H1 (cell line): ENCODE measurements at regions not wholly inside any gene's neighbourhood (a gene's known extent, or its start where the extent isn't known, plus 50 kb on each side); places are given as distances from the start of the nearest gene placed in this dataset.

Experiments used
- CTCF ChIA-PET: fragments of 300-600 bp; sonication (Branson Sonifier 250); formaldehyde crosslinking; loops from one replicate; lab custom pipeline; 2021; ENCODE audit not compliant: partially characterized antibody; lab: Charles Lee
- POLR2A ChIA-PET: fragments of 300-600 bp; sonication (Branson Sonifier 250); formaldehyde crosslinking; loops from one replicate; lab custom pipeline; 2021; ENCODE audit warnings: inconsistent platforms; ENCODE audit not compliant: partially characterized antibody; lab: Charles Lee
- DNase-seq, 2 experiments: peaks; one replicate each; pipeline versions ENCODE4 v3.0.0 to v3.0.0-alpha.2; 2010 to 2022; ENCODE audit warnings: low spot score in 2 of 2, low read depth in 1 of 2, mixed read lengths in 1 of 2
- FAIRE-seq: peaks from 2 replicates; lab custom pipeline; 2011; peaks lifted over from hg19 to GRCh38; lab: Jason Lieb, UNC
- H2AFZ ChIP-seq: 2 replicates; pipeline ENCODE4 v1.8.1; 2012; ENCODE audit warnings: low read length, inconsistent platforms
- H2AK5ac ChIP-seq: 2 replicates; pipeline ENCODE4 v1.6.1; 2013; ENCODE audit warnings: low read depth, low read length
- H2BK120ac ChIP-seq: replicated peaks from 2 replicates; pipeline ENCODE3; 2013; ENCODE audit warnings: low read depth, low read length, inconsistent platforms
- H2BK12ac ChIP-seq: 2 replicates; pipeline ENCODE4 v1.6.1; 2013; ENCODE audit warnings: low read depth, low read length
- H2BK15ac ChIP-seq: 2 replicates; pipeline ENCODE4 v1.6.1; 2013; ENCODE audit warnings: low read length
- H2BK20ac ChIP-seq: 2 replicates; pipeline ENCODE4 v1.6.1; 2013; ENCODE audit warnings: low read length
- H2BK5ac ChIP-seq: 2 replicates; pipeline ENCODE4 v1.6.1; 2013; ENCODE audit warnings: low read depth, low read length
- H3K14ac ChIP-seq: 2 replicates; pipeline ENCODE4 v1.6.1; 2013; ENCODE audit warnings: inconsistent platforms; ENCODE audit not compliant: insufficient read length
- H3K18ac ChIP-seq: 2 replicates; pipeline ENCODE4 v1.6.1; 2013; ENCODE audit warnings: low read length; ENCODE audit errors: extremely low read depth
- H3K23ac ChIP-seq: 2 replicates; pipeline ENCODE4 v1.6.1; 2013; ENCODE audit warnings: inconsistent platforms; ENCODE audit not compliant: insufficient read length
- H3K23me2 ChIP-seq: 2 replicates; pipeline ENCODE4 v1.6.1; 2013; ENCODE audit warnings: low read depth, low read length
- H3K27ac ChIP-seq: 2 replicates; pipeline ENCODE4 v1.6.1; 2011; ENCODE audit warnings: low read depth, low read length, inconsistent platforms
- H3K27me3 ChIP-seq, 4 experiments: replicated peaks in 1 of 4; 1 replicate in 1 of 4; 2 replicates in 3 of 4; pipeline versions ENCODE4 v1.6.1 to v1.8.1; 2011 to 2013; ENCODE audit warnings: low read length in 3 of 4, mild to moderate bottlenecking in 3 of 4, inconsistent platforms in 2 of 4, mixed read lengths in 2 of 4, moderate library complexity in 1 of 4; ENCODE audit not compliant: control insufficient read depth in 3 of 4, insufficient read depth in 3 of 4; ENCODE audit errors: extremely low read depth in 1 of 4
- H3K36me3 ChIP-seq, 4 experiments: 2 replicates each; pipeline versions ENCODE4 v1.6.1 to v1.8.1; 2011 to 2013; ENCODE audit warnings: mild to moderate bottlenecking in 4 of 4, low read length in 3 of 4, moderate library complexity in 2 of 4, control low read depth in 1 of 4, inconsistent platforms in 1 of 4; ENCODE audit not compliant: insufficient read depth in 4 of 4, control insufficient read depth in 2 of 4
- H3K4ac ChIP-seq: replicated peaks from 2 replicates; pipeline ENCODE3; 2013; ENCODE audit warnings: low read length, low read depth, mixed read lengths, inconsistent platforms; ENCODE audit not compliant: insufficient read length
- H3K4me1 ChIP-seq, 4 experiments: replicated peaks in 1 of 4; 1 replicate in 1 of 4; 2 replicates in 3 of 4; pipeline versions ENCODE4 v1.6.1 to v1.8.1; 2011 to 2013; ENCODE audit warnings: low read length in 3 of 4, inconsistent platforms in 2 of 4, mixed read lengths in 1 of 4; ENCODE audit not compliant: insufficient read depth in 4 of 4, control insufficient read depth in 3 of 4
- H3K4me2 ChIP-seq, 2 experiments: 2 replicates each; pipeline versions ENCODE4 v1.6.1 to v1.8.1; 2011 to 2013; ENCODE audit warnings: low read depth in 2 of 2, low read length in 2 of 2, control low read depth in 1 of 2, inconsistent platforms in 1 of 2, mild to moderate bottlenecking in 1 of 2; ENCODE audit not compliant: insufficient read depth in 1 of 2
- H3K4me3 ChIP-seq, 4 experiments: fragments of 200-600, 300-600 bp in 1 of 4; sonication (generic), shearing (Covaris generic), sonication (Bioruptor Twin) in 1 of 4; 2 replicates each; pipeline versions ENCODE4 v1.5.1 to v1.8.1; 2011 to 2016; ENCODE audit warnings: low read length in 4 of 4, low read depth in 3 of 4, control low read depth in 2 of 4, inconsistent platforms in 2 of 4, mild to moderate bottlenecking in 2 of 4, mixed read lengths in 1 of 4, moderate library complexity in 1 of 4; ENCODE audit not compliant: insufficient read depth in 2 of 4; ENCODE audit errors: extremely low read depth in 1 of 4
- H3K56ac ChIP-seq: replicated peaks from 2 replicates; pipeline ENCODE3; 2013; ENCODE audit warnings: low read depth, mild to moderate bottlenecking, mixed read lengths, low read length, inconsistent platforms; ENCODE audit not compliant: insufficient read length
- H3K79me1 ChIP-seq: 2 replicates; pipeline ENCODE4 v1.6.1; 2013; ENCODE audit warnings: low read depth, low read length, control low read depth
- H3K79me2 ChIP-seq, 2 experiments: 2 replicates each; pipeline versions ENCODE4 v1.6.1 to v1.8.1; 2012 to 2013; ENCODE audit warnings: low read length in 2 of 2, mild to moderate bottlenecking in 2 of 2, inconsistent platforms in 1 of 2; ENCODE audit not compliant: insufficient read depth in 2 of 2, control insufficient read depth in 1 of 2
- H3K9ac ChIP-seq, 4 experiments: replicated peaks in 1 of 4; 1 replicate in 1 of 4; 2 replicates in 3 of 4; pipeline versions ENCODE4 v1.6.1 to v1.8.1; 2011 to 2013; ENCODE audit warnings: low read depth in 3 of 4, low read length in 3 of 4, control low read depth in 2 of 4, mild to moderate bottlenecking in 2 of 4, moderate library complexity in 2 of 4, inconsistent platforms in 1 of 4; ENCODE audit errors: extremely low read depth in 1 of 4
- H3K9me3 ChIP-seq, 2 experiments: 2 replicates each; pipeline versions ENCODE4 v1.6.1 to v1.8.1; 2012 to 2013; ENCODE audit warnings: mild to moderate bottlenecking in 2 of 2, moderate library complexity in 2 of 2, control low read depth in 1 of 2, inconsistent platforms in 1 of 2, low read depth in 1 of 2, low read length in 1 of 2, mixed read lengths in 1 of 2; ENCODE audit not compliant: insufficient read depth in 2 of 2
- H4K20me1 ChIP-seq, 2 experiments: replicated peaks in 1 of 2; 2 replicates each; pipeline versions ENCODE3 to v1.8.1; 2011 to 2013; ENCODE audit warnings: inconsistent platforms in 2 of 2, low read length in 2 of 2, mild to moderate bottlenecking in 1 of 2; ENCODE audit not compliant: insufficient read depth in 2 of 2, control insufficient read depth in 1 of 2
- H4K5ac ChIP-seq: 2 replicates; pipeline ENCODE4 v1.6.1; 2013; ENCODE audit warnings: low read length, low read depth, mixed read lengths, inconsistent platforms; ENCODE audit not compliant: insufficient read length
- H4K8ac ChIP-seq: 2 replicates; pipeline ENCODE4 v1.8.0; 2013; ENCODE audit warnings: mild to moderate bottlenecking, moderate library complexity, low read length, inconsistent platforms; ENCODE audit not compliant: insufficient read depth; ENCODE audit errors: extremely low read depth
- H4K91ac ChIP-seq: replicated peaks from 2 replicates; pipeline ENCODE3; 2013; ENCODE audit warnings: low read length, mixed read lengths, inconsistent platforms; ENCODE audit not compliant: insufficient read length
- CBX8 ChIP-seq: fragments of 300-800, 300-1000 bp; sonication (generic); IDR thresholded peaks from 2 replicates; pipeline ENCODE4 v1.7.1; 2016; ENCODE audit warnings: low read depth, low read length, borderline replicate concordance
- EP300 ChIP-seq, 2 experiments: IDR thresholded peaks; 1 replicate in 1 of 2; 2 replicates in 1 of 2; pipeline ENCODE4 v1.6.1; 2011 to 2012; ENCODE audit warnings: low read depth in 2 of 2, low read length in 2 of 2, mild to moderate bottlenecking in 2 of 2, borderline replicate concordance in 1 of 2, inconsistent platforms in 1 of 2, moderate library complexity in 1 of 2
- HDAC6 ChIP-seq: IDR thresholded peaks from one replicate; pipeline ENCODE4 v1.7.1; 2012; ENCODE audit warnings: low read depth, mild to moderate bottlenecking, inconsistent platforms, low read length, moderate library complexity
- WGBS, 2 experiments: shearing (Covaris generic) in 1 of 2; methylation state at CpG; one replicate each; pipeline versions ENCODE4 v1.1.6 to v1.1.7; 2013 to 2015; ENCODE audit warnings: low lambda C conversion rate in 2 of 2, mixed read lengths in 2 of 2, inconsistent platforms in 1 of 2, low coverage in 1 of 2, missing lambda C conversion rate in 1 of 2; ENCODE audit not compliant: insufficient replicate concordance in 2 of 2, insufficient coverage in 1 of 2, insufficient read length in 1 of 2; ENCODE audit errors: extremely low coverage in 1 of 2, missing lambda C conversion rate in 1 of 2; 5-methylcytosine and 5-hydroxymethylcytosine counted together

DNA sequence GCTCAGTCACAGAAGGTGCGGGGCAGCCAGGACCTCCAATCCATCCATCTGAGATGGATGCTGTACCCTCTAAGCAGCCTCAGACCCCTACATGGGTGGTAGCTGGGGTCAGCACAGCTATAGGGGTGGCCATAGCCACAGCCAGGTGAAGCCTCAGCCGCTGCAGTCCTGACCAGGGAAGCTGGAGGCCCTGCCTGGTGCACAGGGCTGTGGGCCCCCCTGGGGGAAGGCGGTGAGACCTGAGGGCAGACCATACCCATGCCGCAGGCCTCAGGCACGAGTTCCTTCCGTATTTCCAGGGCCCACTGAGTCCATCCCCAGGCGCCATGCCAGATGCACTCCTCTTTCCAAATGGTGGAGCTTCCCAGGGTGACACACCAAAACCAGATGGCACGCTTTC lies 96.6 kb upstream of the KDM7A start:
- Histone ChIP-seq H4K8ac (no peak overlapping the region), H3K27me3 (no peaks in the 10 kb centered on the region), H2BK5ac (no peak overlapping the region), H3K9me3 (no peaks in the 10 kb centered on the region), H4K91ac (no peak overlapping the region), H3K18ac (no peak overlapping the region; the same call in 1 of the 2 replicates), H3K27ac (no peak overlapping the region), H3K4me3 (no peak overlapping the region), H3K23me2 (no peaks in the 10 kb centered on the region), H3K79me1 (no peaks in the 10 kb centered on the region), H3K79me2 (no peaks in the 10 kb centered on the region), H3K14ac (no peak overlapping the region), H3K23ac (no peak overlapping the region), H3K4me1 (no peaks in the 10 kb centered on the region), H4K20me1 (no peaks in the 10 kb centered on the region), H2BK20ac (no peak overlapping the region), H2AK5ac (no peak overlapping the region), H3K9ac (no peak overlapping the region), H4K5ac (no peak overlapping the region), H3K4me2 (no peak overlapping the region), H2AFZ (no peak overlapping the region), H3K36me3 (no peaks in the 10 kb centered on the region), H2BK12ac (no peak overlapping the region), H3K56ac (no peak overlapping the region), H2BK120ac (no peak overlapping the region), H3K4ac (no peak overlapping the region), H2BK15ac (no peak overlapping the region)
- DNase-seq: no peak
- ChIA-PET POLR2A (no interaction called here), CTCF (interaction anchor here (0.8 kb wide), 1 partner anchor 53 kb away, joined by 3 read pairs; no protein-coding TSS in a partner anchor)
- 96% methylated on average over 8 of the region's 8 CpGs; no CpG with 5 or more reads in 1 of the 2 experiments for WGBS, 2 experiments
- FAIRE-seq: no peak
- TF ChIP-seq CBX8: no peak
- TF ChIP-seq EP300 (IDR thresholded peaks at IDR 0.05; ENCODE audit: borderline replicate concordance in 1 of 2, low read depth in 2 of 2, low read length in 2 of 2): no peak
- no peak for TF ChIP-seq HDAC6
